Neural cell (in vitro differentiated cells): ENCODE measurements at regions not wholly inside any gene's neighbourhood (a gene's known extent, or its start where the extent isn't known, plus 50 kb on each side); places are given as distances from the start of the nearest gene placed in this dataset.

ENCODE experiments used
- EP300 ChIP-seq: fragments of 450-650 bp; conservative IDR thresholded peaks from 2 replicates; pipeline ENCODE4 v1.6.1; 2014; ENCODE audit warnings: antibody characterized with exemption, mild to moderate bottlenecking, moderate library complexity; ENCODE audit not compliant: poor library complexity, severe bottlenecking
- EZH2 ChIP-seq: fragments of 200-600, 300-800 bp; shearing (Covaris generic), sonication (generic); IDR thresholded peaks from 2 replicates; pipeline ENCODE4 v1.6.1; 2014; ENCODE audit warnings: antibody characterized with exemption, low read length, borderline replicate concordance, mild to moderate bottlenecking; ENCODE audit not compliant: insufficient read depth, poor library complexity, severe bottlenecking

- TF ChIP-seq EZH2 (no peak), EP300 (no peak)
Measured at GRCh38 chr3:41045491-41045890, 153.8 kb upstream of the CTNNB1 start.
